Glomerular endothelial cell (primary cell): ENCODE measurements at regions not wholly inside any gene's neighbourhood (a gene's known extent, or its start where the extent isn't known, plus 50 kb on each side); places are given as distances from the start of the nearest gene placed in this dataset.
"Not testable (repeated sequence)": the region's sequence is repeated elsewhere in the genome, so short reads cannot be mapped to it uniquely, and the experiment has no call there.

ENCODE experiments used
- DNase-seq: peaks from one replicate; pipeline ENCODE4 v3.0.0-alpha.2; 2011; ENCODE audit warnings: low read depth, low spot score; ENCODE audit errors: extremely low read depth

GRCh38 chr7:8809320-8809719 is 375.9 kb downstream of the NXPH1 start:
- no peak for DNase-seq

GRCh38 chr7:8817448-8818036 is 384.1 kb downstream of the NXPH1 start:
- DNase-seq: no peak

- no peak for DNase-seq
These were observed 385.0 kb downstream of the NXPH1 start for GRCh38 chr7:8818406-8818805.

GRCh38 chr7:8822595-8822994 is 389.2 kb downstream of the NXPH1 start:
- DNase-seq: no peak

GRCh38 chr7:8823486-8823885 is 390.1 kb downstream of the NXPH1 start:
- DNase-seq: no peak

GRCh38 chr7:8827329-8827728 is 393.9 kb downstream of the NXPH1 start:
- DNase-seq: no peak

GRCh38 chr7:8829100-8829499 is 395.7 kb downstream of the NXPH1 start:
- no peak for DNase-seq

- DNase-seq: no peak
These were observed 398.0 kb downstream of the NXPH1 start for GRCh38 chr7:8831376-8831775.

GRCh38 chr7:8833355-8833754 is 399.9 kb downstream of the NXPH1 start:
- DNase-seq: no peak

- DNase-seq: no peak
These were observed 407.8 kb downstream of the NXPH1 start for GRCh38 chr7:8841171-8841570.

- DNase-seq: no peak
These were observed 438.3 kb downstream of the NXPH1 start for GRCh38 chr7:8871716-8872115.

- no peak for DNase-seq
These were observed 448.5 kb downstream of the NXPH1 start for GRCh38 chr7:8881916-8882315.

- no peak for DNase-seq
These were observed 452.1 kb downstream of the NXPH1 start for GRCh38 chr7:8885480-8886000.

- DNase-seq: not testable (repeated sequence)
These were observed 456.9 kb downstream of the NXPH1 start for GRCh38 chr7:8890346-8890745.

GRCh38 chr7:8893775-8894174 is 460.4 kb downstream of the NXPH1 start:
- DNase-seq: no peak

- DNase-seq: no peak
These were observed 473.1 kb downstream of the NXPH1 start for GRCh38 chr7:8906396-8907075.

GRCh38 chr7:8908889-8909288 is 475.5 kb downstream of the NXPH1 start:
- DNase-seq: no peak

- DNase-seq: no peak
These were observed 480.3 kb downstream of the NXPH1 start for GRCh38 chr7:8913682-8914081.

- DNase-seq: no peak
These were observed 488.4 kb downstream of the NXPH1 start for GRCh38 chr7:8921807-8922206.

GRCh38 chr7:8922726-8923125 is 489.3 kb downstream of the NXPH1 start:
- DNase-seq: no peak

GRCh38 chr7:8923164-8923806 is 489.9 kb downstream of the NXPH1 start:
- DNase-seq: no peak
